ENCODE measurements at regions not wholly inside any gene's neighbourhood (a gene's known extent, or its start where the extent isn't known, plus 50 kb on each side); places are given as distances from the start of the nearest gene placed in this dataset.
"Not testable (repeated sequence)": the region's sequence is repeated elsewhere in the genome, so short reads cannot be mapped to it uniquely, and the experiment has no call there.

GRCh38 chr7:68887116-68887515 is 711.2 kb upstream of the AUTS2 start:
- DNase-seq, result not testable (repeated sequence)

- no peak for DNase-seq
Observed at GRCh38 chr7:68888971-68889385, 709.3 kb upstream of the AUTS2 start.

- no peak for DNase-seq
Observed at GRCh38 chr7:68892236-68892635, 706.0 kb upstream of the AUTS2 start.

GRCh38 chr7:68893411-68893810 is 704.9 kb upstream of the AUTS2 start:
- DNase-seq, result no peak

- DNase-seq, result not testable (repeated sequence)
Observed at GRCh38 chr7:68899156-68899555, 699.1 kb upstream of the AUTS2 start.

GRCh38 chr7:68900096-68900495 is 698.2 kb upstream of the AUTS2 start:
- DNase-seq, result no peak

GRCh38 chr7:68904630-68905029 is 693.6 kb upstream of the AUTS2 start:
- DNase-seq, result no peak

- no peak for DNase-seq
Observed at GRCh38 chr7:68911754-68912153, 686.5 kb upstream of the AUTS2 start.

- no peak for DNase-seq
Observed at GRCh38 chr7:68914006-68914405, 684.3 kb upstream of the AUTS2 start.

- DNase-seq, result no peak
Observed at GRCh38 chr7:68917041-68917651, 681.1 kb upstream of the AUTS2 start.

- no peak for DNase-seq
Observed at GRCh38 chr7:68918621-68919020, 679.7 kb upstream of the AUTS2 start.

GRCh38 chr7:68922850-68923249 is 675.4 kb upstream of the AUTS2 start:
- DNase-seq, result no peak

GRCh38 chr7:68925241-68925640 is 673.0 kb upstream of the AUTS2 start:
- DNase-seq, result no peak

- no peak for DNase-seq
Observed at GRCh38 chr7:68929781-68930261, 668.5 kb upstream of the AUTS2 start.

GRCh38 chr7:68936471-68937035 is 661.7 kb upstream of the AUTS2 start:
- DNase-seq, result no peak

GRCh38 chr7:68938151-68938550 is 660.1 kb upstream of the AUTS2 start:
- no peak for DNase-seq

GRCh38 chr7:68943786-68944185 is 654.5 kb upstream of the AUTS2 start:
- DNase-seq, result no peak

- no peak for DNase-seq
Observed at GRCh38 chr7:68955656-68956055, 642.6 kb upstream of the AUTS2 start.

- DNase-seq, result no peak
Observed at GRCh38 chr7:68958571-68958970, 639.7 kb upstream of the AUTS2 start.

GRCh38 chr7:68963552-68963951 is 634.7 kb upstream of the AUTS2 start:
- DNase-seq, result no peak

GRCh38 chr7:68964060-68964459 is 634.2 kb upstream of the AUTS2 start:
- no peak for DNase-seq

- no peak for DNase-seq
Observed at GRCh38 chr7:68965351-68965750, 632.9 kb upstream of the AUTS2 start.

- no peak for DNase-seq
Observed at GRCh38 chr7:68967598-68967997, 630.7 kb upstream of the AUTS2 start.

- no peak for DNase-seq
Observed at GRCh38 chr7:68969571-68969970, 628.7 kb upstream of the AUTS2 start.
